Mesothelial cell of epicardium (in vitro differentiated cells): ENCODE measurements at regions not wholly inside any gene's neighbourhood (a gene's known extent, or its start where the extent isn't known, plus 50 kb on each side); places are given as distances from the start of the nearest gene placed in this dataset.

Experiments used
- DNase-seq, 2 experiments: peaks; one replicate each; pipeline ENCODE4 v3.0.0; 2021; ENCODE audit warnings: low spot score in 2 of 2; ENCODE audit not compliant: unreplicated experiment in 2 of 2
- H3K27ac Mint-ChIP-seq: 2 replicates; pipeline ENCODE4 v1.8.0; 2021; ENCODE audit warnings: mixed read lengths
- H3K27me3 Mint-ChIP-seq: 2 replicates; pipeline ENCODE4 v1.8.0; 2021; ENCODE audit warnings: low read depth, mixed read lengths
- H3K36me3 Mint-ChIP-seq: 2 replicates; pipeline ENCODE4 v1.8.0; 2021; ENCODE audit warnings: mixed read lengths
- H3K4me1 Mint-ChIP-seq: 2 replicates; pipeline ENCODE4 v1.8.0; 2021; ENCODE audit warnings: mixed read lengths
- H3K4me3 Mint-ChIP-seq: 2 replicates; pipeline ENCODE4 v1.8.0; 2021; ENCODE audit warnings: mild to moderate bottlenecking, moderate library complexity, mixed read lengths
- H3K9me3 Mint-ChIP-seq: 2 replicates; pipeline ENCODE4 v1.8.0; 2021; ENCODE audit warnings: mixed read lengths
- CTCF ChIP-seq: fragments of 200-600 bp; sonication (generic); IDR thresholded peaks from one replicate; pipeline ENCODE4 v1.5.0; 2021; ENCODE audit warnings: antibody characterized with exemption; ENCODE audit not compliant: unreplicated experiment

- Mint-ChIP-seq H3K27ac (no peak overlapping the region), H3K9me3 (no peaks in the 10 kb centered on the region), H3K27me3 (peaks cover 10% of the 10 kb centered on the region), H3K36me3 (no peaks in the 10 kb centered on the region), H3K4me1 (no peaks in the 10 kb centered on the region), H3K4me3 (no peak overlapping the region)
- DNase-seq = no peak
- TF ChIP-seq CTCF = no peak
Observed at GRCh38 chr14:98582276-98582675, 689.7 kb downstream of the BCL11B start.

GRCh38 chr14:98591161-98591560, 680.8 kb downstream of the BCL11B start:
- H3K27ac Mint-ChIP-seq = no peak overlapping the region
- no peak for DNase-seq
- no peaks in the 10 kb centered on the region for H3K9me3 Mint-ChIP-seq
- no peak overlapping the region for H3K4me3 Mint-ChIP-seq
- H3K36me3 Mint-ChIP-seq = no peaks in the 10 kb centered on the region
- no peaks in the 10 kb centered on the region for H3K27me3 Mint-ChIP-seq
- TF ChIP-seq CTCF = no peak
- no peaks in the 10 kb centered on the region for H3K4me1 Mint-ChIP-seq

DNA sequence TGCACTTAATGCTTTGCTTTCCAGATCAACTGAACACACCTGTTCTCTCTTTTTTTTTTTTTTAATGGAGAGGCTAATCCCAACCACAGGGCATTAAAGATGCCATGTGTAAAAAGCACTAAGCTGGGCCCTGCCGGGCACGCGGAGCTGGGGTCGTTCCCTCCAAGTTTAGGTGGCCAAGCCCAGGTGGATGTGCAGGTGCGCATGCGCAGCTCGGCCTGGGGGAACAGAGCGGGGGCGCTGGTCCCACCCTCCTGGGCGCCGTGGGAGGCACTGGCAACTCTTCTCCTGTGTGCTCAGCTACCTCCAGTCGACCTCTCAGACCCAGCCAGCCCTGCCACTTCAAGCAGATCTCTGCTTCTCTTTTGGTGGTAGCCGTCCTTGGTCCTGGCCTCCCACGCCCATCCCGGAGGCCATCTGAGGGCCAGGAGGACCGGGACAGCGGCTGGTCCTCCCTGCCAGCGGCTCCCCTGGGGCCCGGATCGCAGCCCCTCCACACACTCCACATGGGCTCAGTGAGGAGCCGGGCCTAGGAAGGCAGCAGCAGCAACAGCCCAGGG, 679.3 kb downstream of the BCL11B start:
- DNase-seq = no peak
- Mint-ChIP-seq H3K4me3 (no peak overlapping the region), H3K36me3 (no peaks in the 10 kb centered on the region), H3K4me1 (no peaks in the 10 kb centered on the region), H3K27ac (no peak overlapping the region), H3K9me3 (peaks cover 4% of the 10 kb centered on the region), H3K27me3 (no peaks in the 10 kb centered on the region)
- no peak for TF ChIP-seq CTCF

DNA sequence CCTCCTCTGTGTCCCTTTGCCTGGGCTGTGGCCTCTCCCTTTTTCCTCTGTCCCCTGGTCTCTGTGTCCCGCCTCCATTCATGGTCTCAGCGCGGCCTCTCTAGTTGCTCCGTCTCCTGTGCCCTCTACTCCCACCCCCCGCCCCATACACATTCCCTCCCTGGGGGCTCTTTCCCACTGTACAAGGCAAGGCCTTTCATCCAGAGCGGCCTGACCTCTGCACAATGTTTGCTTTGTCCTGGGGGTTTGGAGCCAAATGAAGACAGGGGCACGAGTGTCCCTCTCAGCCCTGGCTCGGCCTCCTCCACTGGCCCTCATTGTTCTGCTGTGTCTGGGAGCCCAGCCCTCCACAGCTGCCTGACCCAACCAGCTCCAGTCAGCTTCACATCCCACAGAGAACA, 678.6 kb downstream of the BCL11B start:
- Mint-ChIP-seq H3K4me3 (no peak overlapping the region), H3K36me3 (no peaks in the 10 kb centered on the region), H3K9me3 (peaks cover 4% of the 10 kb centered on the region), H3K27me3 (no peaks in the 10 kb centered on the region), H3K4me1 (no peaks in the 10 kb centered on the region), H3K27ac (no peak overlapping the region)
- no peak for TF ChIP-seq CTCF
- DNase-seq = no peak

DNA sequence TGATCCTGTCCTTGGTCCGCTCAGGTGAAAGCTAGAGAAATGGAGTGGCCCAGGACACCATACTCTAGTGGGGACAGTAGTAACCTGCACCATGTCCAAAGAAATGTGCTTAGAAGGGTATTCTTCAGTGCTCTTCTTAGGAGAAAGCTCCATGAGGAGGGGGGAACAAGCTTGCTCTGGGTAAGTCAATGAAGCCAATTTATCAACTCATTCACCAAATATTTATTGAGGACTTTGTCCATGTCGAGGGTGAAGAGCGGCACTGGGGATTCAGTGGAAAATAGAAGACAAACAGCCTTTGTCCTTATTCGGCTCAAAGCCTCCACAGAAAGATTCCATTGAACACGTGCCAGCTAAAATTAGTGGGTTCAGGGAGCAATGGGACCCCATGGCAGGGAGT, 677.8 kb downstream of the BCL11B start:
- H3K27me3 Mint-ChIP-seq = no peaks in the 10 kb centered on the region
- H3K4me1 Mint-ChIP-seq = peaks cover 2% of the 10 kb centered on the region
- H3K36me3 Mint-ChIP-seq = no peaks in the 10 kb centered on the region
- peaks cover 4% of the 10 kb centered on the region for H3K9me3 Mint-ChIP-seq
- DNase-seq = no peak
- no peak overlapping the region for H3K4me3 Mint-ChIP-seq
- no peak for TF ChIP-seq CTCF
- no peak overlapping the region for H3K27ac Mint-ChIP-seq

DNA sequence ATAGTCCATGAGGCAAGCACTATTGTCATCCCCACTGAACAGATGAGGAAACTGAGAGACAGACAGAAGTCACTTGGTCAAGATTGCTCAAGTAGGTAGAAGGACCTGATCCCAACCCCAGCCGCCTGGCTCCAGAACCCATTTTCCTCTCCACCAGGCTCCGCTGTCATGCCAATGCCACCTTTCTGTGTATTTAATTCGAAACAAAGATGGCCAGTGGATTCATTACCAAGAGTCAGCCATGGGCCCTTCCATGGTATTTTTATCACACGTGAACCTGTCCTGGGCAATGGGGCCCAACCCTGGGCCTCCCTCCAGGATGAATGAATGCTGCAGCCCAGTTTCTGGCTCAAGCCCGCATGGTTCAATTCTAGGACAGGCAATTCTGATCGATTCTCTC, 673.4 kb downstream of the BCL11B start:
- no peak for DNase-seq
- TF ChIP-seq CTCF = no peak
- Mint-ChIP-seq H3K4me1 (peaks cover 2% of the 10 kb centered on the region), H3K27me3 (peaks cover 12% of the 10 kb centered on the region), H3K9me3 (peaks cover 4% of the 10 kb centered on the region), H3K4me3 (no peak overlapping the region), H3K27ac (no peak overlapping the region), H3K36me3 (no peaks in the 10 kb centered on the region)
